DND-41 (cell line): ENCODE measurements at regions not wholly inside any gene's neighbourhood (a gene's known extent, or its start where the extent isn't known, plus 50 kb on each side); places are given as distances from the start of the nearest gene placed in this dataset.
"Not testable (repeated sequence)": the region's sequence is repeated elsewhere in the genome, so short reads cannot be mapped to it uniquely, and the experiment has no call there.

ENCODE experiments used
- ATAC-seq: fragments of 200-7000 bp; cut with Tn5 transposase; 3 replicates; pipeline ENCODE4 v1.9.1; 2021; ENCODE audit warnings: low read depth; ENCODE audit not compliant: insufficient read depth
- DNase-seq: peaks from one replicate; pipeline ENCODE4 v3.0.0-alpha.2; 2020
- H2AFZ ChIP-seq: 2 replicates; pipeline ENCODE4 v1.6.0; 2012; ENCODE audit warnings: low read depth, low read length
- H3K27ac ChIP-seq: 2 replicates; pipeline ENCODE4 v1.5.1; 2012; ENCODE audit warnings: low read length, inconsistent platforms
- H3K27me3 ChIP-seq: fragments of 200-600 bp; sonication (generic); 2 replicates; pipeline ENCODE4 v1.6.0; 2012; ENCODE audit warnings: low read length, mild to moderate bottlenecking, inconsistent platforms; ENCODE audit not compliant: insufficient read depth, poor library complexity
- H3K36me3 ChIP-seq: 2 replicates; pipeline ENCODE4 v1.5.1; 2012; ENCODE audit warnings: low read length, inconsistent platforms; ENCODE audit not compliant: insufficient read depth
- H3K4me1 ChIP-seq: 2 replicates; pipeline ENCODE4 v1.5.1; 2012; ENCODE audit warnings: mild to moderate bottlenecking, low read length; ENCODE audit not compliant: insufficient read depth
- H3K4me2 ChIP-seq: 2 replicates; pipeline ENCODE4 v1.6.0; 2012; ENCODE audit warnings: mild to moderate bottlenecking, moderate library complexity, low read length, inconsistent platforms; ENCODE audit not compliant: insufficient read depth
- H3K4me3 ChIP-seq, 2 experiments: fragments of 200-600 bp in 1 of 2; shearing (Covaris generic) in 1 of 2; 2 replicates each; pipeline ENCODE4 v1.5.1; 2012 to 2016; ENCODE audit warnings: inconsistent platforms in 2 of 2, low read length in 2 of 2, mild to moderate bottlenecking in 2 of 2, low read depth in 1 of 2, moderate library complexity in 1 of 2
- H3K79me2 ChIP-seq: 2 replicates; pipeline ENCODE4 v1.6.0; 2012; ENCODE audit warnings: low read length, inconsistent platforms; ENCODE audit not compliant: insufficient read depth
- H3K9ac ChIP-seq: 2 replicates; pipeline ENCODE4 v1.6.0; 2012; ENCODE audit warnings: low read depth, mild to moderate bottlenecking, inconsistent platforms, low read length, moderate library complexity
- H3K9me3 ChIP-seq: 2 replicates; pipeline ENCODE4 v1.5.1; 2012; ENCODE audit warnings: low read length, moderate library complexity, mild to moderate bottlenecking, inconsistent platforms; ENCODE audit not compliant: insufficient read depth, severe bottlenecking
- H4K20me1 ChIP-seq: 2 replicates; pipeline ENCODE4 v1.6.0; 2012; ENCODE audit warnings: low read length; ENCODE audit not compliant: insufficient read depth
- EZH2 ChIP-seq: IDR thresholded peaks from 3 replicates; pipeline ENCODE4 v1.6.1; 2012; ENCODE audit warnings: borderline replicate concordance, low read depth, mild to moderate bottlenecking, moderate library complexity, low read length, inconsistent platforms; ENCODE audit not compliant: severe bottlenecking
- TF ChIP-seq, protein P1 (sequence below): IDR thresholded peaks from 2 replicates; pipeline ENCODE4 v1.5.1; 2012; ENCODE audit warnings: borderline replicate concordance, low read length, moderate library complexity, mild to moderate bottlenecking; ENCODE audit not compliant: poor library complexity, severe bottlenecking; ENCODE audit errors: extremely low read depth

DNA sequence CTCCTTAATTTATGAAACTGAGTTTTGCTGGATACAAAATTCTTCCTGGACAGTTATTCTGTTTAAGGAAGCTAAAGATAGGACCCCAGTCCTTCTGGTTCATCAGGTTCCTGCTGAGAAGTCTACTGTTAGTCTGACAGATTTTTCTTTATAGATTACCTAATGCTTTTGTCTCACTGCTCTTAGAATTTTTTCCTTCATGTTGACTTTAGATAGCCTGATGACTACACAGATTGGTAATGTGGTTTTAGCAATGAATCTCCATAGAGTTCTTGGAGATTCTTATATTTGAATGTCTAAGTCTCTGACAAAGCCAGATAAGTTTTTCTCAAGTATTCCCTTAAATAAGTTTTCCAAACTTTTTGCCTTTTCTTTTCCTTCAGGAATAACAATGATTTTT is 419.7 kb downstream of the CDH10 start:
- Histone ChIP-seq H3K27me3 (no peaks in the 10 kb centered on the region), H2AFZ (no peak overlapping the region), H4K20me1 (no peaks in the 10 kb centered on the region), H3K9ac (no peak overlapping the region), H3K27ac (no peak overlapping the region), H3K4me1 (no peaks in the 10 kb centered on the region), H3K4me3 (no peak overlapping the region), H3K4me2 (no peak overlapping the region), H3K79me2 (no peaks in the 10 kb centered on the region), H3K9me3 (no peaks in the 10 kb centered on the region), H3K36me3 (no peaks in the 10 kb centered on the region)
- TF ChIP-seq, protein P1, sequence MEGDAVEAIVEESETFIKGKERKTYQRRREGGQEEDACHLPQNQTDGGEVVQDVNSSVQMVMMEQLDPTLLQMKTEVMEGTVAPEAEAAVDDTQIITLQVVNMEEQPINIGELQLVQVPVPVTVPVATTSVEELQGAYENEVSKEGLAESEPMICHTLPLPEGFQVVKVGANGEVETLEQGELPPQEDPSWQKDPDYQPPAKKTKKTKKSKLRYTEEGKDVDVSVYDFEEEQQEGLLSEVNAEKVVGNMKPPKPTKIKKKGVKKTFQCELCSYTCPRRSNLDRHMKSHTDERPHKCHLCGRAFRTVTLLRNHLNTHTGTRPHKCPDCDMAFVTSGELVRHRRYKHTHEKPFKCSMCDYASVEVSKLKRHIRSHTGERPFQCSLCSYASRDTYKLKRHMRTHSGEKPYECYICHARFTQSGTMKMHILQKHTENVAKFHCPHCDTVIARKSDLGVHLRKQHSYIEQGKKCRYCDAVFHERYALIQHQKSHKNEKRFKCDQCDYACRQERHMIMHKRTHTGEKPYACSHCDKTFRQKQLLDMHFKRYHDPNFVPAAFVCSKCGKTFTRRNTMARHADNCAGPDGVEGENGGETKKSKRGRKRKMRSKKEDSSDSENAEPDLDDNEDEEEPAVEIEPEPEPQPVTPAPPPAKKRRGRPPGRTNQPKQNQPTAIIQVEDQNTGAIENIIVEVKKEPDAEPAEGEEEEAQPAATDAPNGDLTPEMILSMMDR: no peak
- TF ChIP-seq EZH2: no peak
- DNase-seq (no peak), ATAC-seq (no peak)

DNA sequence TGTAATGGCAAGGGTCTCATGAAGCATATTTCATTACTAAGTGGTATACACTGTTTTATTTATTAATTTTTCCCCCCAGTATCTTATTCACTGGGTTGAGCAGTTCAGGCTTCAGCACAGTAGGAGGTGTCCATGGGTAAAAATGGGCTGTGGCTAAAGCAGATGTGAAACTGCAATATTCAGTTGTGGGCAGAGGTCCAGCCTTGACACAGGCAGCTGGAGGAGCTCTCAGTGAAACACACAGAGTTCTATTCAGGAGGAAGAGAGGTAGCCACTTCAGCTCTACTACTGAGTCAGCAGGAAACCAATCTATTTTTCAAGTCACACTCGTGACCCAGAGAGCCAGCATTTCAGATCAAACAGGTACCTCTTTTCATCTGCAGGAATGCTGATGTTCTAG is 418.3 kb downstream of the CDH10 start:
- no peak for ATAC-seq
- H2AFZ ChIP-seq: no peak overlapping the region
- H3K4me2 ChIP-seq: no peak overlapping the region
- no peaks in the 10 kb centered on the region for H3K9me3 ChIP-seq
- H3K27me3 ChIP-seq: no peaks in the 10 kb centered on the region
- H4K20me1 ChIP-seq: no peaks in the 10 kb centered on the region
- no peaks in the 10 kb centered on the region for H3K79me2 ChIP-seq
- H3K9ac ChIP-seq: no peak overlapping the region
- H3K4me3 ChIP-seq: no peak overlapping the region
- no peaks in the 10 kb centered on the region for H3K36me3 ChIP-seq
- TF ChIP-seq EZH2: no peak
- TF ChIP-seq, protein P1: no peak
- H3K4me1 ChIP-seq: no peaks in the 10 kb centered on the region
- H3K27ac ChIP-seq: no peak overlapping the region
- no peak for DNase-seq

DNA sequence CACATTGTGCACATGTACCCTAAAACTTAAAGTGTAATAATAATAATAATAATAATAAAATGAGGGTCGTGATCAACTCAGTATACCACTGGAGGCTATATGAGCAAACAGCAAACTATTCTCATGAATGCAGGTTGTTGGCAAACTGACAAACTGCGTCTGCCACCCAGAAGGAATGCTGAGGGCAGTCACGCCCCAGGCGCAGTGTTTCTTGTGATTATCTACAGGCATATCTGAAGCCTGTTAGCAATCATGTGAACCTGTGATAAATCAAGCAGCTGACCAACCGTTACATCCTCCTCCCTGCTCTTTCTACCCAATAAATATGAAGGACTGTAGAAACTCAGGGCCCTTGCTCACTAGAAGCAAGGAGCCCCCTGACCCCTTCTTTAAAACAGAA is 416.9 kb downstream of the CDH10 start:
- not testable (repeated sequence) for DNase-seq, H3K27me3 ChIP-seq, H3K9ac ChIP-seq, H3K79me2 ChIP-seq, H3K4me2 ChIP-seq, H3K27ac ChIP-seq, H3K4me1 ChIP-seq, H3K4me3 ChIP-seq, ATAC-seq, H4K20me1 ChIP-seq, H3K9me3 ChIP-seq, H2AFZ ChIP-seq, H3K36me3 ChIP-seq

DNA sequence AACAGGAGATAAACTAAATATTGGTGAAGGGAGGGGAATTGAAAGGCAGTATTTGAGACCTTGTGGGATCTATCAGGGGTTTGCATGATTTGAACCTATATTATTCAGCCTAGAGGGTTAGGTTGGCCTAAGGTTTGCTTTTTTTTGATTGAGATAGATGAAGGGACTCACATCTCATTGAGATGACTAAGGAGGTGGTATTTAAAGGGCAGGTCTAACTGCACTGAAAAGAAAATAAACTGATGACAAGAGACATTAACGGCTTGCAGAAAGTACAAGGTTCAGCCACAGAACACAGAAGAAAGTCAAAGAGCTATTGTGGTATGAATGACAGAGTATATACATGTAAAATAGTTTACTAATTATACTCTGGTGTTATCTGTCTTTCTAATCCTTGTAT is 412.7 kb downstream of the CDH10 start:
- Histone ChIP-seq H3K27ac (no peak overlapping the region), H3K27me3 (no peaks in the 10 kb centered on the region), H3K9ac (no peak overlapping the region), H4K20me1 (no peaks in the 10 kb centered on the region), H3K9me3 (no peaks in the 10 kb centered on the region), H3K4me3 (no peak overlapping the region), H3K4me2 (no peak overlapping the region), H3K4me1 (no peaks in the 10 kb centered on the region), H3K36me3 (no peaks in the 10 kb centered on the region), H3K79me2 (no peaks in the 10 kb centered on the region), H2AFZ (no peak overlapping the region)
- ATAC-seq (no peak), DNase-seq (no peak)
- TF ChIP-seq, protein P1: no peak
- no peak for TF ChIP-seq EZH2
